Activated T-helper 1 cell treated with anti-CD3 and anti-CD28 coated beads, Interleukin-12 subunit alpha, Interleukin-12 subunit beta, Interleukin-2, Interleukin-4 antibody, amounts not matched to agents 30 ng/mL and 10 ng/mL and 1 ng/mL, durations not matched to agents 14 hours and 24 hours and 36 hours (primary cell): ENCODE measurements at regions not wholly inside any gene's neighbourhood (a gene's known extent, or its start where the extent isn't known, plus 50 kb on each side); places are given as distances from the start of the nearest gene placed in this dataset.
"Not testable (repeated sequence)": the region's sequence is repeated elsewhere in the genome, so short reads cannot be mapped to it uniquely, and the experiment has no call there.

Source experiments
- DNase-seq: peaks from one replicate; pipeline ENCODE4 v3.0.0; 2021; ENCODE audit warnings: low spot score
- H3K27ac Mint-ChIP-seq: one replicate; pipeline ENCODE4 v1.8.0; 2021; ENCODE audit warnings: mild to moderate bottlenecking, mixed read lengths
- H3K27me3 Mint-ChIP-seq: one replicate; pipeline ENCODE4 v1.8.0; 2022; ENCODE audit warnings: mild to moderate bottlenecking, moderate library complexity, mixed read lengths; ENCODE audit not compliant: insufficient read depth
- H3K36me3 Mint-ChIP-seq: one replicate; pipeline ENCODE4 v1.8.0; 2021; ENCODE audit warnings: low read depth, mixed read lengths
- H3K4me1 Mint-ChIP-seq: one replicate; pipeline ENCODE4 v1.8.0; 2021; ENCODE audit warnings: low read depth, mixed read lengths
- H3K4me3 Mint-ChIP-seq: one replicate; pipeline ENCODE4 v1.8.0; 2021; ENCODE audit warnings: mild to moderate bottlenecking, moderate library complexity, mixed read lengths
- H3K9me3 Mint-ChIP-seq: one replicate; pipeline ENCODE4 v1.8.0; 2021; ENCODE audit warnings: mixed read lengths
- intact Hi-C: fragments of 100-400 bp; cut with micrococcal nuclease; formaldehyde crosslinking; loops from one replicate; pipeline ENCODE4 v1.15.1; 2024

DNA sequence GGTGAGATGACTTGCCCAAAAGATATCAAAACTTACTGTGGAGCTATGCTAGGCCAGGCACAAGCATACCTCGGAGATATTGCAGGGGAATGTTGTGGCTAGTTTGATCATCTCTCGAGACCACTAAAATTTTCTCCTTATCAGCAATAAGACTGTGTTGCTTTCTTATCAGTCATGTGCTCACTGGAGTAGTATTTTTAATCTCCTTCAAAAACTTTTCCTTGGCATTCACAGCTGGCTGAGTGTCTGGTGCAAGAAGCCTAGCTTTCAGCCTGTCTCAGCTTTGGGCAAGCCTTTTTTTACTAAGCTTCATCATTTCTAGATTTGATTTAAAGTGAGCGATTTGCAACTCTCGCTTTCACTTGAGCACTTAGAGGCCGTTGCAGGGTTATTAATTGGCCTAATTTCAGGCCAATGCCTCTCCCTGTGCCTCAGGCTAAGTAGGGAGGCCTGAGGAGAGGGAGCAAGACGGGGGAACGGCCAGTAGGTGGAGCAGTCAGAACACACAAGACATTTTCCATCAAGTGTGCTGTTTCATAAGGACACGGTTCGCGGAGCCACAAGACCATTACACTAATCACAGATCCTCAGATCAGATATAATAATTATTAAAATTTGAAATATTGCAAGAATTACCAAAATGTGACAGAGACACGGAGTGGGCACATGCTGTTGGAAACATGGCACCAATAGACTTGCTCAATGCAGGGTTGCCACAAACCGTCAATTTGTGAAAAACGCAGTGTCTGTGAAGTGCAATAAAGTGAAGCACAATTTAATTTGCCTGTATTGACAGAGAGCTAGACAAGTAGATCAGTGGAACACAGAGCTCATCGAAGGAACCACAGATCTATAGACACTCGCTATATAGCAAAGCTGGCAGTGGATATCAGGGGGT lies 106.8 kb upstream of the SIRPG start:
- DNase-seq = peak; percentile 18
- H3K36me3 Mint-ChIP-seq = no peaks in the 10 kb centered on the region
- no peak overlapping the region for H3K4me3 Mint-ChIP-seq
- intact Hi-C loops = loop anchor here (1.0 to 2.0 kb wide), 2 partner anchors 13 to 328 kb away; no protein-coding TSS in a partner anchor
- H3K27me3 Mint-ChIP-seq = peaks cover 16% of the 10 kb centered on the region
- no peak overlapping the region for H3K27ac Mint-ChIP-seq
- no peaks in the 10 kb centered on the region for H3K9me3 Mint-ChIP-seq
- no peaks in the 10 kb centered on the region for H3K4me1 Mint-ChIP-seq

DNA sequence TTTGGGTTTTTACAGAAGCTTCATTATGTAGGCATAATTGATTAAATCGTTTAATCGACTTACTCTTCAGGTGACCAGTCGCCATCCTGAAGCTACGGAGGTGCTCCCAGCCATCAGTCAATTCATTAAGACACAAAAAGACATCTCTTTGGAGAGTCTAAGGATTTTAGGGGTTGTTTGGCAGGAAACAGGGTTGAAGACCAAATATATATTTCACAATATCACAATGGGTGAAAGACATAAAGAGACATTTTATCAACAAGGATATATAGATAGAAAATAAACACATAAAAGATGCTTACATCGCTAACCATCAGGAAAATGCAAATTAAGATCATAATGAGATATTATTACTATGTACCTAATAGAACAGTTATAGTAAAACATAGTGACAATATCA lies 104.0 kb upstream of the SIRPG start:
- Mint-ChIP-seq H3K4me1 (no peaks in the 10 kb centered on the region), H3K9me3 (no peaks in the 10 kb centered on the region), H3K36me3 (no peaks in the 10 kb centered on the region), H3K27me3 (peaks cover 13% of the 10 kb centered on the region), H3K27ac (no peak overlapping the region), H3K4me3 (no peak overlapping the region)
- intact Hi-C loops = no loop called here
- no peak for DNase-seq

DNA sequence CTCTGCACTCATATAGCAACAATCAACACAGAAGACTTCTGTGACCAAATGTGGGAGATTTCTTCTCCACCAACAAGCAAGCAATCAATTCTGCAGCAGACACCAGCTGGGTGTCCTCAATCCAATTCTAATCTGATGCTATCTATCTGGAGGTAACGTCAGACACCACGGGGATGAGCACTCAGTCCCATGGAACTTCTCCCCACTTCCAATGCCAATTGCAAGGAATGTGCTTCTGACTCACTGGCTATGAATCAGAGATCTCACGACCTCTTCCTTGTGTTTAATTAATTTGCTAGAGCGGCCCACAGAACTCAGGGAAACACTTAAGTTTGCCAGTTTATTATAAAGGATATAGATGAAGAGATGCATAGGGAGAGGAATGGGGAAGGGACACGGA lies 103.5 kb upstream of the SIRPG start:
- intact Hi-C loops = no loop called here
- H3K4me3 Mint-ChIP-seq = no peak overlapping the region

DNA sequence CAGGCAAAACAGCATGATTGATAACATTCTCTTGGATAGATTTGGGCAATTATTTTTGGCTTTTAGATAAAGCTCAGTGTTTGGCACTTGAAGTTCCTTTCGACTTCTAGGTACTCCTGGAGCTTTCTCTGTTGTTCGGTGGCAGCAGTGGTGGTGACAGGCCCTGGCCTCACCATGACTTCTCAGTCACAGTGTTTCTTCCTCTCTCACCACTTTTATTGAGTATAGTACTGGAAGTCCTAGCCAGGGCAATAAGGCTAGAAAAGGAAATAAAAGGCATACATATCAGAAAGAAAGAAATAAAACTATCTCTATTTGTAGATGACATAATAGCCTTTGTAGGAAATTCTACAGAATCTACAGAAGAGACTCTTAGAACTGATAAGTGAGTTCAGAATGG lies 101.2 kb upstream of the SIRPG start:
- no peaks in the 10 kb centered on the region for H3K36me3 Mint-ChIP-seq
- H3K9me3 Mint-ChIP-seq = no peaks in the 10 kb centered on the region
- H3K27me3 Mint-ChIP-seq = peaks cover 21% of the 10 kb centered on the region
- intact Hi-C loops = no loop called here
- DNase-seq = no peak
- H3K4me3 Mint-ChIP-seq = no peak overlapping the region
- H3K27ac Mint-ChIP-seq = no peak overlapping the region
- H3K4me1 Mint-ChIP-seq = no peaks in the 10 kb centered on the region

More for the DNA sequence above, 103.5 kb upstream of the SIRPG start:
- Mint-ChIP-seq H3K36me3 (no peaks in the 10 kb centered on the region), H3K9me3 (no peaks in the 10 kb centered on the region), H3K4me1 (no peaks in the 10 kb centered on the region), H3K27me3 (peaks cover 9% of the 10 kb centered on the region), H3K27ac (no peak overlapping the region)
- no peak for DNase-seq

DNA sequence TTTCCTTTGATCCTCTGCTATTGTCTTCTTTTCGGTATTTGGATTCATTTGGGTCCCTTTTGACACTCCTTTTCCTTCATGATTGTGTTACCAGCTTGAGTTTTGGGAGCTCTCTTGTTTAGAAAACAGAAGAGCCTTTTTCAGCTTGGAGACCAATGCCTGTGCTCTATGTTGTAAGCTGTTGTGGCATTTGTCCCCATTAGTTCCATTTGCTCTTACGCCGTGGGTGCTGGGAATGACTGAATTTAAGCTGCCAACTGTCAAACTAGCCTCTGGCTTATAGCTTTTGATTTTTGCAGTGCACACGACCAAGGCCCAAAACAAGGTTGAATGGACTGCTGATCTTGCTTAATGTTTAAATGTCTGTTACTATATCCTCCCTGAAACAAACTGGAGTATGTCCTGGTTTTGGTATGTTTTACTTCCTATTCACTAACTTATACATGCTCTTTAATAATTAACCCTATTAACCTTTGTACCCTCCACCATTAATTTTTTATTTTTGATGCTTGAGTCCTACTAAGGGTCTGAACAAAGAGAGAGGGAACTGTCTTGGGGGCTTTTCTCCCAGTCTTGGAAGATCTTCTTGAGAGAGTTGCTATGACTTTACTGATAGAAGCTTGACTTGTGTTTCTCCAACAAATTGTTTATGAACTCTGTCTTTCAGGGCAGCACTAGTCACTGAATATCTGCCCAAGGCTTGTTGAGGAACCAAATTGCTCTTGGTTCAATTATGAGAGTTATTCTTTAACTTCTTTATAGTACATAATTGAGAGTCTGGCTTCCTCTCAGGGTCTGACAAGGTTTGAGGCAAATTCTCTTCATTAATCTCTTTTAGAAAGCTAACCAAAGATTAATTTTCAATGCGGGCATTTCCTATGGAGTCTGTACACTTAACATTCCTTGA lies 100.3 kb upstream of the SIRPG start:
- H3K27ac Mint-ChIP-seq = no peak overlapping the region
- H3K27me3 Mint-ChIP-seq = peaks cover 25% of the 10 kb centered on the region
- no peak for DNase-seq
- H3K9me3 Mint-ChIP-seq = no peaks in the 10 kb centered on the region
- H3K4me3 Mint-ChIP-seq = no peak overlapping the region
- intact Hi-C loops = no loop called here
- H3K36me3 Mint-ChIP-seq = no peaks in the 10 kb centered on the region
- no peaks in the 10 kb centered on the region for H3K4me1 Mint-ChIP-seq

DNA sequence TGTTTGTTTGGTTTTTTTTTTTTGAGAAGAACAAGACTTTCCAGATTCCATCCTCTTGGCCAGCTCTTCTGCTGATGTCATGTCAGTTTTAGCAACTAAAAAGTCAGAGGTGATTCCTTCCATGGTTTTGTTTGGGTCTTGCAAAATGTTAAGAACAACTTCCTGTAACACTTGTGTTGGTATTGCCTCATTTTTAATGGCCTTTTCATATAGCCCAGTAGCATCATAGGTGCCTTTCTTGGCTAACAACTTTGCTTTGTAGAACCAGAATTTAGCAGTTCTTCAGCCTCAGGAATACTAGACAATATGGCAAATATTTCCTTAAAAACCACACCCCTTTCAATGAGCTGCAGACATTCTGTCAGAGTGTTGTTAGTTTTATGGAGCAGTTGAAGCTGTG lies 99.5 kb upstream of the SIRPG start:
- Mint-ChIP-seq H3K4me3 (no peak overlapping the region), H3K9me3 (no peaks in the 10 kb centered on the region), H3K27ac (no peak overlapping the region), H3K4me1 (no peaks in the 10 kb centered on the region), H3K36me3 (no peaks in the 10 kb centered on the region), H3K27me3 (peaks cover 30% of the 10 kb centered on the region)
- no peak for DNase-seq
- intact Hi-C loops = no loop called here

DNA sequence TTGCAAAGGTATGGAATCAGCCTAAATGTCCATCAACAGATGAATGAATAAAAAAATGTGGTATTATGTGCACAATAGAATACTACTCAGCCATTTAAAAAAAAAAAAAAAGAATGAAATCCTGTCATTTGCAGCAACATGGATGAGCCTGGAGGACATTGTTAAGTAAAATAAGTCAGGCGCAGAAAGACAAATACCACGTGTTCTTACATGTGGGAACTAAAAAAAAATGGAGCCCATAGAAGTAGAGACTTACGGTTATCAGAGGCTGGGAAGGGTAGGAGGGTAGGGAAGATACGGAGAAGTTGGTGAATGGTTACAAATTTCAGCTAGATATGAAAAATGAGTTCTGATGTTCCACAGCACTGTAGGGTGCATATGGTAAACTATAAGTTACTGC lies 97.2 kb upstream of the SIRPG start:
- Mint-ChIP-seq H3K9me3 (no peaks in the 10 kb centered on the region), H3K27ac (no peak overlapping the region)

DNA sequence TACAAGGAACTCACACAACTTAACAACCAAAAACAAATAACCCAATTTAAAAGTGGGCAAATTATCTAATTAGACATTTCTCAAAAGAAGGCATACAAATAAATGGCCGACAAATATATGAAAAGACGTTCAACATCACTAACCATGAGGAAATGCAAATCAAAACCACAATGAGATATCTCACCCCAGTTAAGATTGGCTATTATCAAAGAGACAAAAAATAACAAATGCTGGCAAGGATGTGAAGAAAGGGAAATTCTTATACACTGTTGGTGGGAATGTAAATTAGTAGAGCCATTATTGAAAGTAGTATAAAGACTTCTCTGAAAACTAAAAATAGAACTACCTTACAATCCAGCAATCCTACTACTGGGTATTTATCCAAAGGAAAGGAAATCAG lies 96.7 kb upstream of the SIRPG start:
- Mint-ChIP-seq H3K4me3 (no peak overlapping the region), H3K9me3 (no peaks in the 10 kb centered on the region), H3K27me3 (peaks cover 29% of the 10 kb centered on the region), H3K4me1 (no peaks in the 10 kb centered on the region), H3K27ac (no peak overlapping the region), H3K36me3 (no peaks in the 10 kb centered on the region)
- DNase-seq = no peak
- intact Hi-C loops = no loop called here

More for the DNA sequence above, 97.2 kb upstream of the SIRPG start:
- Mint-ChIP-seq H3K27me3 (peaks cover 27% of the 10 kb centered on the region), H3K36me3 (no peaks in the 10 kb centered on the region), H3K4me1 (no peaks in the 10 kb centered on the region), H3K4me3 (no peak overlapping the region)
- no peak for DNase-seq
- intact Hi-C loops = no loop called here

DNA sequence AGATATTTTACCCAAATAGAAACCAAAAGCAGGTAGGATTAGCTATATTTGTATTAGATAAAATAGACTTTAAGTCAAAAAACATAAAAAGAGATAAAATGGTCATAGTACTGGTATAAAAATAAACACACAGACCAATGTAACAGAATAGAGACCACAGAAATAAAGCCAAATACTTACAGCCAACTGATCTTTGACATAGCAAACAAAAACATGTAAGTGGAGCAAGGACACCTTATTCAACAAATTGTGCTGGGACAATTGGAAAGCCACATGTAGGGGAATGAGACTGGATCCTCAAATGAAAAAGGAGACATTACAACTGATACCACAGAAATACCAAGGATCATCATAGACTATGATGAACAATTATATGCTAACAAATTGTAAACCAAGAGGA lies 94.5 kb upstream of the SIRPG start:
- Mint-ChIP-seq H3K4me3 (no peak overlapping the region), H3K36me3 (no peaks in the 10 kb centered on the region)

DNA sequence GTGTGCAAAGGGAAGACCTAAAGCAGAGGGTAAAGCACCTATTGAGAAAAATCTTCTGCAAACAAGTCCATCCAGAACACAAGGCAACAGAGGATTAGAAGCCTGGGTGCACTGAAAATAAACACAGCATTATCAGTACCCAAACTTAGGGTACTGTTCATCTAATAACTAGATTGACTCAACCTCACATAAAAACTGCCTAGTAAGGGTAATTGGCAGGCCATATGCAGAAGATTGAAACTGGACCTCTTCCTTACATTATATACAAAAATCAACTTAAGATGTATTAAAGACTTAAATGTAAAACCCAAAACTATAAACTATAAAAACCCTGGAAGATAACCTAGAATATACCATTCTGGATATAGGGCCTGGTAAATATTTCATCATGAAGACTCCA lies 91.2 kb upstream of the SIRPG start:
- Mint-ChIP-seq H3K36me3 (no peaks in the 10 kb centered on the region), H3K27ac (no peak overlapping the region), H3K27me3 (peaks cover 19% of the 10 kb centered on the region), H3K4me3 (no peak overlapping the region), H3K9me3 (no peaks in the 10 kb centered on the region), H3K4me1 (no peaks in the 10 kb centered on the region)
- no peak for DNase-seq
- intact Hi-C loops = no loop called here

More for the DNA sequence above, 94.5 kb upstream of the SIRPG start:
- H3K27me3 Mint-ChIP-seq = peaks cover 28% of the 10 kb centered on the region
- H3K4me1 Mint-ChIP-seq = no peaks in the 10 kb centered on the region
- no peak overlapping the region for H3K27ac Mint-ChIP-seq
- no peak for DNase-seq
- H3K9me3 Mint-ChIP-seq = no peaks in the 10 kb centered on the region
- intact Hi-C loops = no loop called here

DNA sequence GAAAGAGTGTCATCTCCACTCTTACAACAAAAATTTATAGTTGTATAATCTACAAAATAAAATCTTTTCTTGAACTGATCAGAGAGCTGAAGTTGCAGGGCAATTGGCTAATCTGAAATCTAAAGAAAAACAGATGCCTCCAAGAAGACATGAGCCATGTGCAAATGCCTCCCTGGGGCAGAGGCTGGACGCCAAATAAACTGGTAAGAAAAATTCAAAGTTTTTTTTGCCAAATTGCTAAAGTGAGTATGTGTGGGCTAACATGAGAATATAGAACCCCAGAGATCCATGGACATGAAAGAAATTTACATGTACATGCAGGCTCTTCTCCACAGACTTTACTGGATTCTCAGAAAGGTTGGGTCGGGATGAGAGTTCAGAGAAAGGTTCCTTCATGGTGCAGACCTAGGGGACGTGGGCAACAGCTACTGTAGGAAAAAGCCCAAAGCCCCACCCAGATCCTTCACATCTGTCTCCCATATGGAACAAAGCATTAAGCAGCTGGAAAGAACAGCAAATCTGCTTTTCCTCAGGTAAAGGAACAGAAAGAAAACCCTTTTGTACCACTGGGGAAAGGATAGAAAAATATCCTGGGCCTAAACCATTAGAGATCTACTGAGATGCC lies 90.5 kb upstream of the SIRPG start:
- Mint-ChIP-seq H3K4me3 (no peak overlapping the region), H3K4me1 (no peaks in the 10 kb centered on the region), H3K27ac (no peak overlapping the region), H3K27me3 (peaks cover 16% of the 10 kb centered on the region), H3K9me3 (no peaks in the 10 kb centered on the region), H3K36me3 (no peaks in the 10 kb centered on the region)
- intact Hi-C loops = no loop called here
- DNase-seq = no peak

DNA sequence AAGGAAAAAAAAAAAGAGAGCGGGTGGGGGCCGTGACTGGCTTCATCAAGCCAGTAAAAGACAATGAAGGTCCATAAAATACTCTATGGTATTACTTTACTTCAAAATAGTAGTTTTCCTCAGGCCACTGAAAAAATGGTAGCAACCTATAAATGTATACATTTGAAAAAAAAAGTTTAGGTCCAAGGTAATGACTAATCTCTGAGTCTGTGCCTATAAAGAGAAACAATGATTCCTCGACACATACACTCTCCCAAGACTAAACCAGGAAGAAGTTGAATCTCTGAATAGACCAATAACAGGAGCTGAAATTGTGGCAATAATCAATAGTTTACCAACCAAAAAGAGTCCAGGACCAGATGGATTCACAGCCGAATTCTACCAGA lies 84.5 kb upstream of the SIRPG start:
- peaks cover 23% of the 10 kb centered on the region for H3K27me3 Mint-ChIP-seq
- intact Hi-C loops = not testable (repeated sequence)

More for the DNA sequence above, 84.5 kb upstream of the SIRPG start:
- not testable (repeated sequence) for H3K27ac Mint-ChIP-seq, H3K9me3 Mint-ChIP-seq, H3K4me3 Mint-ChIP-seq, DNase-seq, H3K4me1 Mint-ChIP-seq, H3K36me3 Mint-ChIP-seq
